Vagina (tissue), 2 donors: ENCODE measurements at regions not wholly inside any gene's neighbourhood (a gene's known extent, or its start where the extent isn't known, plus 50 kb on each side); places are given as distances from the start of the nearest gene placed in this dataset.
"Not testable (repeated sequence)": the region's sequence is repeated elsewhere in the genome, so short reads cannot be mapped to it uniquely, and the experiment has no call there.

Experiments used
- DNase-seq, 2 donors: peaks; one replicate each; pipeline ENCODE4 v3.0.0-alpha.2; 2017; ENCODE audit errors: extremely low spot score in 2 of 2
- H3K27ac ChIP-seq: fragments of 200-600 bp; sonication (generic); one replicate; pipeline ENCODE4 v1.5.1; 2019
- H3K27me3 ChIP-seq: fragments of 200-600 bp; sonication (generic); one replicate; pipeline ENCODE4 v1.5.1; 2019
- H3K36me3 ChIP-seq, 2 donors: fragments of 200-600 bp; sonication (generic); one replicate each; pipeline ENCODE4 v1.5.1; 2017 to 2019
- H3K4me1 ChIP-seq: fragments of 200-600 bp; sonication (generic); one replicate; pipeline ENCODE4 v1.5.1; 2019
- H3K4me3 ChIP-seq, 2 donors: fragments of 200-600 bp; sonication (generic); 1 replicate in 1 of 2; 2 replicates in 1 of 2; pipeline ENCODE4 v1.5.1; 2016 to 2019
- H3K9me3 ChIP-seq: fragments of 200-600 bp; sonication (generic); one replicate; pipeline ENCODE4 v1.5.1; 2019
- CTCF ChIP-seq, 3 experiments: fragments of 450-650 bp in 2 of 3; fragments of 200-600 bp in 1 of 3; sonication (generic) in 1 of 3; IDR thresholded peaks; one replicate each; pipeline ENCODE4 v1.5.1; 2017 to 2019; ENCODE audit warnings: antibody characterized with exemption in 3 of 3, mild to moderate bottlenecking in 2 of 3, moderate library complexity in 2 of 3
- POLR2A ChIP-seq, 2 donors: fragments of 450-650 bp; IDR thresholded peaks; one replicate each; pipeline ENCODE4 v1.6.1; 2017; ENCODE audit warnings: antibody characterized with exemption in 2 of 2, mild to moderate bottlenecking in 2 of 2, moderate library complexity in 2 of 2
- POLR2AphosphoS5 ChIP-seq, 2 donors: sonication (generic); formaldehyde crosslinking; IDR thresholded peaks; one replicate each; pipeline ENCODE4 v1.9.0; 2017; ENCODE audit warnings: antibody characterized with exemption in 2 of 2, mild to moderate bottlenecking in 2 of 2, low read depth in 1 of 2; ENCODE audit not compliant: insufficient read depth in 1 of 2
- intact Hi-C: fragments of 100-400 bp; cut with DNase I; formaldehyde crosslinking; loops from one replicate; pipeline ENCODE4 v1.15.1; 2023

- Histone ChIP-seq H3K4me3 (no peak overlapping the region), H3K4me1 (no peaks in the 10 kb centered on the region), H3K36me3 (no peaks in the 10 kb centered on the region), H3K27ac (no peak overlapping the region), H3K27me3 (no peaks in the 10 kb centered on the region), H3K9me3 (no peaks in the 10 kb centered on the region)
- TF ChIP-seq POLR2A (IDR thresholded peaks at IDR 0.05) (no peak), CTCF (IDR thresholded peaks at IDR 0.05) (no peak), POLR2AphosphoS5 (IDR thresholded peaks at IDR 0.05; ENCODE audit: insufficient read depth in 1 of 2, low read depth in 1 of 2) (no peak)
- intact Hi-C loops = no loop called here
- no peak for DNase-seq
These were observed 265.6 kb upstream of the GOT2 start for GRCh38 chr16:58999762-59000161.

GRCh38 chr16:58992755-58993154, 258.6 kb upstream of the GOT2 start:
- H3K27ac ChIP-seq, H3K36me3 ChIP-seq, H3K9me3 ChIP-seq, H3K27me3 ChIP-seq, DNase-seq, intact Hi-C loops, H3K4me1 ChIP-seq, H3K4me3 ChIP-seq: not testable (repeated sequence)

- intact Hi-C loops, H3K36me3 ChIP-seq: not testable (repeated sequence)
These were observed 249.3 kb upstream of the GOT2 start for GRCh38 chr16:58983181-58983965.

GRCh38 chr16:58970775-58971174, 236.7 kb upstream of the GOT2 start:
- TF ChIP-seq POLR2AphosphoS5 (IDR thresholded peaks at IDR 0.05; ENCODE audit: insufficient read depth in 1 of 2, low read depth in 1 of 2) (no peak), CTCF (IDR thresholded peaks at IDR 0.05) (no peak), POLR2A (IDR thresholded peaks at IDR 0.05) (no peak)
- DNase-seq = no peak
- H3K27ac ChIP-seq = no peak overlapping the region
- no peaks in the 10 kb centered on the region for H3K4me1 ChIP-seq
- intact Hi-C loops = no loop called here
- H3K36me3 ChIP-seq = no peaks in the 10 kb centered on the region
- H3K4me3 ChIP-seq = no peak overlapping the region
- H3K9me3 ChIP-seq = no peaks in the 10 kb centered on the region
- H3K27me3 ChIP-seq = no peaks in the 10 kb centered on the region

More at GRCh38 chr16:58983181-58983965, 249.3 kb upstream of the GOT2 start:
- not testable (repeated sequence) for H3K27ac ChIP-seq, DNase-seq, H3K9me3 ChIP-seq, H3K4me3 ChIP-seq, H3K4me1 ChIP-seq, H3K27me3 ChIP-seq

GRCh38 chr16:58963479-58963878, 229.4 kb upstream of the GOT2 start:
- intact Hi-C loops = no loop called here
- no peaks in the 10 kb centered on the region for H3K4me1 ChIP-seq
- H3K4me3 ChIP-seq = no peak overlapping the region
- H3K36me3 ChIP-seq = no peaks in the 10 kb centered on the region
- DNase-seq = no peak
- no peak for TF ChIP-seq POLR2AphosphoS5 (IDR thresholded peaks at IDR 0.05; ENCODE audit: insufficient read depth in 1 of 2, low read depth in 1 of 2)
- no peak for TF ChIP-seq POLR2A (IDR thresholded peaks at IDR 0.05)
- no peak for TF ChIP-seq CTCF (IDR thresholded peaks at IDR 0.05)
- no peaks in the 10 kb centered on the region for H3K9me3 ChIP-seq
- no peak overlapping the region for H3K27ac ChIP-seq
- no peaks in the 10 kb centered on the region for H3K27me3 ChIP-seq

- Histone ChIP-seq H3K36me3 (no peaks in the 10 kb centered on the region), H3K9me3 (no peaks in the 10 kb centered on the region), H3K27me3 (no peaks in the 10 kb centered on the region), H3K4me3 (no peak overlapping the region), H3K4me1 (no peaks in the 10 kb centered on the region), H3K27ac (no peak overlapping the region)
- intact Hi-C loops = no loop called here
- DNase-seq = no peak
- TF ChIP-seq POLR2A (IDR thresholded peaks at IDR 0.05) = no peak
- no peak for TF ChIP-seq POLR2AphosphoS5 (IDR thresholded peaks at IDR 0.05; ENCODE audit: insufficient read depth in 1 of 2, low read depth in 1 of 2)
- no peak for TF ChIP-seq CTCF (IDR thresholded peaks at IDR 0.05)
These were observed 228.7 kb upstream of the GOT2 start for GRCh38 chr16:58962811-58963210.
